ENCODE measurements at regions not wholly inside any gene's neighbourhood (a gene's known extent, or its start where the extent isn't known, plus 50 kb on each side); places are given as distances from the start of the nearest gene placed in this dataset.
A peak's percentile ranks its signal among the peaks of the same experiment; 100 is the strongest.

- no peak for DNase-seq
Measured at GRCh38 chr11:126129727-126130671, 67.3 kb upstream of the CDON start.

- DNase-seq = no peak
Measured at GRCh38 chr11:126127898-126128297, 65.2 kb upstream of the CDON start.

- no peak for DNase-seq
Measured at GRCh38 chr11:126127284-126127845, 64.7 kb upstream of the CDON start.

- DNase-seq = no peak
Measured at GRCh38 chr11:126124231-126124661, 61.6 kb upstream of the CDON start.

GRCh38 chr11:126123686-126124085, 61.0 kb upstream of the CDON start:
- DNase-seq = no peak

- no peak for DNase-seq
Measured at GRCh38 chr11:126122863-126123262, 60.2 kb upstream of the CDON start.

GRCh38 chr11:126121296-126121695, 58.6 kb upstream of the CDON start:
- no peak for DNase-seq

- DNase-seq = peak in 5 of 58 donors; percentile 14 to 53 (median 24)
Measured at GRCh38 chr11:126118806-126119205, 56.1 kb upstream of the CDON start.

GRCh38 chr11:126115816-126116331, 53.2 kb upstream of the CDON start:
- DNase-seq = peak in 4 of 58 donors; percentile 12 to 24 (median 18)

GRCh38 chr11:126115127-126115495, 52.4 kb upstream of the CDON start:
- DNase-seq = peak in 2 of 58 donors; percentile 11 to 24

GRCh38 chr11:126114486-126115126, 51.9 kb upstream of the CDON start:
- no peak for DNase-seq

GRCh38 chr11:126113963-126114362, 51.3 kb upstream of the CDON start:
- DNase-seq = no peak

- peak in 1 of 58 donors; percentile 16 for DNase-seq
Measured at GRCh38 chr11:126113515-126113957, 50.9 kb upstream of the CDON start.

- DNase-seq = no peak
Measured at GRCh38 chr11:126113012-126113411, 50.3 kb upstream of the CDON start.

GRCh38 chr11:126112547-126112946, 49.9 kb upstream of the CDON start:
- no peak for DNase-seq

All from anterior cingulate cortex (tissue), 58 donors.